ENCODE measurements at regions not wholly inside any gene's neighbourhood (a gene's known extent, or its start where the extent isn't known, plus 50 kb on each side); places are given as distances from the start of the nearest gene placed in this dataset.
"Not testable (repeated sequence)": the region's sequence is repeated elsewhere in the genome, so short reads cannot be mapped to it uniquely, and the experiment has no call there.

- no peaks in the 10 kb centered on the region for H3K9me3 ChIP-seq (ENCODE audit: low read length)
- H3K36me3 ChIP-seq (ENCODE audit: insufficient read depth, low read length), result no peaks in the 10 kb centered on the region
- H2AFZ ChIP-seq (ENCODE audit: low read length), result no peak overlapping the region
- H3K9me2 ChIP-seq (replicated peaks; ENCODE audit: insufficient read depth, low read length), result no peaks in the 10 kb centered on the region
- no peaks in the 10 kb centered on the region for H3K79me2 ChIP-seq (ENCODE audit: low read length)
- H3K4me1 ChIP-seq (ENCODE audit: low read length), result no peaks in the 10 kb centered on the region
- DNase-seq, result no peak
- H3K9ac ChIP-seq (ENCODE audit: low read length), result no peak overlapping the region
- no peak overlapping the region for H3K4me2 ChIP-seq (ENCODE audit: low read depth, low read length, poor library complexity, severe bottlenecking)
- no peaks in the 10 kb centered on the region for H3K27me3 ChIP-seq (ENCODE audit: low read length)
- H4K20me1 ChIP-seq (ENCODE audit: insufficient read depth, low read depth, low read length), result no peaks in the 10 kb centered on the region
- no peak overlapping the region for H3K4me3 ChIP-seq (ENCODE audit: low read length)
- H3K27ac ChIP-seq (ENCODE audit: low read length), result no peak overlapping the region
These were observed 67.4 kb upstream of the PPM1B start for GRCh38 chr2:44101246-44101645.

- no peak overlapping the region for H3K4me2 ChIP-seq (ENCODE audit: low read depth, low read length, poor library complexity, severe bottlenecking)
- no peaks in the 10 kb centered on the region for H3K79me2 ChIP-seq (ENCODE audit: low read length)
- DNase-seq, result no peak
- 0 out of 2 replicates have a peak, but pooled peaks cover 2% of the 10 kb centered on the region for H3K4me1 ChIP-seq (ENCODE audit: low read length)
- no peaks in the 10 kb centered on the region for H3K27me3 ChIP-seq (ENCODE audit: low read length)
- H3K36me3 ChIP-seq (ENCODE audit: insufficient read depth, low read length), result no peaks in the 10 kb centered on the region
- H3K9me3 ChIP-seq (ENCODE audit: low read length), result no peaks in the 10 kb centered on the region
- no peaks in the 10 kb centered on the region for H4K20me1 ChIP-seq (ENCODE audit: insufficient read depth, low read depth, low read length)
- H3K9me2 ChIP-seq (replicated peaks; ENCODE audit: insufficient read depth, low read length), result no peaks in the 10 kb centered on the region
- H2AFZ ChIP-seq (ENCODE audit: low read length), result no peak overlapping the region
- H3K9ac ChIP-seq (ENCODE audit: low read length), result no peak overlapping the region
- no peak overlapping the region for H3K4me3 ChIP-seq (ENCODE audit: low read length)
- H3K27ac ChIP-seq (ENCODE audit: low read length), result no peak overlapping the region
These were observed 65.7 kb upstream of the PPM1B start for GRCh38 chr2:44102790-44103562.

- Histone ChIP-seq H3K4me1 (ENCODE audit: low read length) (0 out of 2 replicates have a peak, but pooled peaks cover 2% of the 10 kb centered on the region), H3K4me3 (ENCODE audit: low read length) (no peak overlapping the region), H2AFZ (ENCODE audit: low read length) (no peak overlapping the region), H3K9ac (ENCODE audit: low read length) (no peak overlapping the region), H3K36me3 (ENCODE audit: insufficient read depth, low read length) (no peaks in the 10 kb centered on the region), H3K9me3 (ENCODE audit: low read length) (no peaks in the 10 kb centered on the region), H3K27ac (ENCODE audit: low read length) (no peak overlapping the region), H3K4me2 (ENCODE audit: low read depth, low read length, poor library complexity, severe bottlenecking) (no peak overlapping the region), H3K9me2 (replicated peaks; ENCODE audit: insufficient read depth, low read length) (no peaks in the 10 kb centered on the region), H3K79me2 (ENCODE audit: low read length) (no peaks in the 10 kb centered on the region), H3K27me3 (ENCODE audit: low read length) (no peaks in the 10 kb centered on the region), H4K20me1 (ENCODE audit: insufficient read depth, low read depth, low read length) (no peaks in the 10 kb centered on the region)
- DNase-seq, result no peak
These were observed 65.0 kb upstream of the PPM1B start for GRCh38 chr2:44103639-44104038.

- Histone ChIP-seq H3K27me3 (ENCODE audit: low read length) (no peaks in the 10 kb centered on the region), H3K4me2 (ENCODE audit: low read depth, low read length, poor library complexity, severe bottlenecking) (no peak overlapping the region), H3K9me3 (ENCODE audit: low read length) (no peaks in the 10 kb centered on the region)
These were observed 63.8 kb upstream of the PPM1B start for GRCh38 chr2:44104855-44105271.

GRCh38 chr2:44106509-44106908, 62.2 kb upstream of the PPM1B start:
- H3K4me1 ChIP-seq (ENCODE audit: low read length); H4K20me1 ChIP-seq (ENCODE audit: insufficient read depth, low read depth, low read length); H3K9me3 ChIP-seq (ENCODE audit: low read length); H3K4me3 ChIP-seq (ENCODE audit: low read length); H3K27ac ChIP-seq (ENCODE audit: low read length); H3K79me2 ChIP-seq (ENCODE audit: low read length); H2AFZ ChIP-seq (ENCODE audit: low read length); H3K9me2 ChIP-seq (replicated peaks; ENCODE audit: insufficient read depth, low read length); H3K4me2 ChIP-seq (ENCODE audit: low read depth, low read length, poor library complexity, severe bottlenecking); H3K27me3 ChIP-seq (ENCODE audit: low read length); H3K36me3 ChIP-seq (ENCODE audit: insufficient read depth, low read length); H3K9ac ChIP-seq (ENCODE audit: low read length); DNase-seq: not testable (repeated sequence)

More at GRCh38 chr2:44104855-44105271, 63.8 kb upstream of the PPM1B start:
- Histone ChIP-seq H4K20me1 (ENCODE audit: insufficient read depth, low read depth, low read length) (no peaks in the 10 kb centered on the region), H3K9me2 (replicated peaks; ENCODE audit: insufficient read depth, low read length) (no peaks in the 10 kb centered on the region), H2AFZ (ENCODE audit: low read length) (no peak overlapping the region), H3K9ac (ENCODE audit: low read length) (no peak overlapping the region), H3K79me2 (ENCODE audit: low read length) (no peaks in the 10 kb centered on the region), H3K4me3 (ENCODE audit: low read length) (no peak overlapping the region), H3K27ac (ENCODE audit: low read length) (no peak overlapping the region), H3K36me3 (ENCODE audit: insufficient read depth, low read length) (no peaks in the 10 kb centered on the region), H3K4me1 (ENCODE audit: low read length) (0 out of 2 replicates have a peak, but pooled peaks cover 2% of the 10 kb centered on the region)
- DNase-seq, result no peak

GRCh38 chr2:44107086-44107740, 61.5 kb upstream of the PPM1B start:
- no peak overlapping the region for H3K27ac ChIP-seq (ENCODE audit: low read length)
- no peak overlapping the region for H3K4me2 ChIP-seq (ENCODE audit: low read depth, low read length, poor library complexity, severe bottlenecking)
- no peaks in the 10 kb centered on the region for H3K27me3 ChIP-seq (ENCODE audit: low read length)
- no peak for DNase-seq
- H4K20me1 ChIP-seq (ENCODE audit: insufficient read depth, low read depth, low read length), result no peaks in the 10 kb centered on the region
- H3K4me3 ChIP-seq (ENCODE audit: low read length), result no peak overlapping the region
- H3K4me1 ChIP-seq (ENCODE audit: low read length), result 0 out of 2 replicates have a peak, but pooled peaks cover 2% of the 10 kb centered on the region
- H3K9me2 ChIP-seq (replicated peaks; ENCODE audit: insufficient read depth, low read length), result no peaks in the 10 kb centered on the region
- H3K9ac ChIP-seq (ENCODE audit: low read length), result no peak overlapping the region
- H3K79me2 ChIP-seq (ENCODE audit: low read length), result no peaks in the 10 kb centered on the region
- H3K36me3 ChIP-seq (ENCODE audit: insufficient read depth, low read length), result no peaks in the 10 kb centered on the region
- H2AFZ ChIP-seq (ENCODE audit: low read length), result no peak overlapping the region
- no peaks in the 10 kb centered on the region for H3K9me3 ChIP-seq (ENCODE audit: low read length)

- H3K27me3 ChIP-seq (ENCODE audit: low read length), result no peaks in the 10 kb centered on the region
- H3K36me3 ChIP-seq (ENCODE audit: insufficient read depth, low read length), result no peaks in the 10 kb centered on the region
- no peak overlapping the region for H3K4me3 ChIP-seq (ENCODE audit: low read length)
- 0 out of 2 replicates have a peak, but pooled peaks cover 2% of the 10 kb centered on the region for H3K4me1 ChIP-seq (ENCODE audit: low read length)
- H3K9me2 ChIP-seq (replicated peaks; ENCODE audit: insufficient read depth, low read length), result no peaks in the 10 kb centered on the region
- DNase-seq, result no peak
- no peak overlapping the region for H3K4me2 ChIP-seq (ENCODE audit: low read depth, low read length, poor library complexity, severe bottlenecking)
- H2AFZ ChIP-seq (ENCODE audit: low read length), result no peak overlapping the region
- no peaks in the 10 kb centered on the region for H4K20me1 ChIP-seq (ENCODE audit: insufficient read depth, low read depth, low read length)
- no peak overlapping the region for H3K27ac ChIP-seq (ENCODE audit: low read length)
- no peaks in the 10 kb centered on the region for H3K9me3 ChIP-seq (ENCODE audit: low read length)
- no peaks in the 10 kb centered on the region for H3K79me2 ChIP-seq (ENCODE audit: low read length)
- no peak overlapping the region for H3K9ac ChIP-seq (ENCODE audit: low read length)
These were observed 60.7 kb upstream of the PPM1B start for GRCh38 chr2:44107974-44108373.

- H3K9me3 ChIP-seq (ENCODE audit: low read length), result no peaks in the 10 kb centered on the region
- no peak overlapping the region for H3K4me2 ChIP-seq (ENCODE audit: low read depth, low read length, poor library complexity, severe bottlenecking)
- 0 out of 2 replicates have a peak, but pooled peaks cover 2% of the 10 kb centered on the region for H3K4me1 ChIP-seq (ENCODE audit: low read length)
- H3K9me2 ChIP-seq (replicated peaks; ENCODE audit: insufficient read depth, low read length), result no peaks in the 10 kb centered on the region
- H3K9ac ChIP-seq (ENCODE audit: low read length), result no peak overlapping the region
- H3K27me3 ChIP-seq (ENCODE audit: low read length), result no peaks in the 10 kb centered on the region
- H4K20me1 ChIP-seq (ENCODE audit: insufficient read depth, low read depth, low read length), result no peaks in the 10 kb centered on the region
- no peaks in the 10 kb centered on the region for H3K36me3 ChIP-seq (ENCODE audit: insufficient read depth, low read length)
- H2AFZ ChIP-seq (ENCODE audit: low read length), result no peak overlapping the region
- H3K79me2 ChIP-seq (ENCODE audit: low read length), result no peaks in the 10 kb centered on the region
- no peak for DNase-seq
- no peak overlapping the region for H3K4me3 ChIP-seq (ENCODE audit: low read length)
- H3K27ac ChIP-seq (ENCODE audit: low read length), result no peak overlapping the region
These were observed 59.5 kb upstream of the PPM1B start for GRCh38 chr2:44109166-44109565.
